GM19043 (cell line): ENCODE measurements at regions not wholly inside any gene's neighbourhood (a gene's known extent, or its start where the extent isn't known, plus 50 kb on each side); places are given as distances from the start of the nearest gene placed in this dataset.
"Not testable (repeated sequence)": the region's sequence is repeated elsewhere in the genome, so short reads cannot be mapped to it uniquely, and the experiment has no call there.

Source experiments
- ATAC-seq: cut with Tn5 transposase; IDR thresholded peaks from one replicate; pipeline ENCODE4 v1.9.1; 2021; ENCODE audit warnings: low read depth; ENCODE audit not compliant: unreplicated experiment

DNA sequence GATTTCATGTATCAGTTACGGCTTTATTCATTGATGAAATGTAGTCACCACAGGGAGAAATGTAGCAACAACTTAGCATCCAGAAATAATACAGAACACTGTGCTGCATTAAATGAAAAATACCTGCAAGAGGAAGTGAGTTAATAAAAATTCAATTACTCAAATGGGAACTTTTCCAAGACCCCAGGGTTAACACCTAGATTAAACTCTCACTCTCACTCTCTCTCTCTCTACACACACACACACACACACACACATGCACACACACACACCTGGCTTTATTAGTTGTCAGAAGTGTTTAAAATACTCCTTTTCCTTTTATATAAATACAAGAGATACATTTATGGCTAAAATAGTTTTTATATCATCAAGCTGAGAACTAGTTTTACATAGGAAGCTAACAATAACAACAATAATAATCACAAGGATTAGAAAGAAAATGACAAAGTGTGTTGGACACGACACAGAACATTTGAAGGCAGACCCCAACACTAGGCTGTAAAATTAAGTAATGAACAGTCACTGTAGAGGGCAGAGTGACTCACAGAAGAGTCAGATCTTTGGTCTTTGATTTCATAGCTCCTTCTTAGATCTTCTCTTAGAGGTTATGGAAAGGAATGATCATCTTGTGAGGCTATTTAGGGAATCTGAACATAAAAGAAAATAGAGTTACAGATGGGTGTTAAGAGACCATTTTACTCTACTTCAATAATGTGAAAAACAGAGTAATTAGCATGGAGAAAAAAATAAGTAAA is 1266.0 kb upstream of the ADGRL2 start:
- ATAC-seq, result no peak

DNA sequence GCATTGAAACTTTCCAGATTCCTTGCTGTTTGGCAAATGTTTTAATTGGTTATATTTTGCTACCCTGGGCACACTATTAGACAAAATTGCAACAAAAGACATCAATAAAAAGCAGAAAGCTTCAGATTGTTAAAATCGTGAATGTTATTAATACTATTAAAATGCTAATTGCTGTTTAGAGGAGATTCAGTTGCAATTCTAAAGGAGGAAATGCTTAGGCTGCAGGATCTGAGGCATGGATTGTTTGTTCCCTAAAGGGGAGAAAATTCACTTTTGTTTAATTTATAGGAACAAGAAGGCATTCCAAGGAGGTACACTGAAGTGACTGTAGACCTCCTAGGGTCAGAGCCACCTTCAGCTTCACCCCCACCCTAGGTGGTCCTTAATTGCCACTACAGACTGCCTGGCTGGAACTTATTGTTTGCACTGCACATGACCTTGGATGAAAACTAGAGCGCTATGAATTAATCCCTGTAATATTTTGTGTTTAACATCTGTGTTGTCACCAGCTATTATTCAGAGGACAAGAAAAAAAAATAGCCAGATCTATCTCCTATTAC is 1266.9 kb upstream of the ADGRL2 start:
- ATAC-seq, result no peak

DNA sequence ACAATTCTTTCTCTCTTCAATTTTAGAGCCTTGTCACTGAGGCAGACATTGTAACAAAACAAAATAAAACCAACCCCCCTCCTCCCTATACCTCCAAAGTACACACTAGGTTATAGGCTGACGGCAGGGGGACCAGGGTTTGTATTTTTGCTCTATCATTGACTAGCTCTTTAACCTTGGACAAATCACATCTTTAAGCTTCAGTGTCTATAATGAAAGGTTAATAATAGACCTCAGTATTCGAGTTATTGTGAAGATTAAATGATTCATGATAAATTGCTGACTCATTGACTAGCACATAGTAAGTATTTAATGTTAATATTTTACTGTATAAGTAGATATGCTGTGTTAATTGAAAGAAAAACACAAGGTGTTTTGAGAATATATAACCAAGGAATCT is 1267.6 kb upstream of the ADGRL2 start:
- no peak for ATAC-seq

DNA sequence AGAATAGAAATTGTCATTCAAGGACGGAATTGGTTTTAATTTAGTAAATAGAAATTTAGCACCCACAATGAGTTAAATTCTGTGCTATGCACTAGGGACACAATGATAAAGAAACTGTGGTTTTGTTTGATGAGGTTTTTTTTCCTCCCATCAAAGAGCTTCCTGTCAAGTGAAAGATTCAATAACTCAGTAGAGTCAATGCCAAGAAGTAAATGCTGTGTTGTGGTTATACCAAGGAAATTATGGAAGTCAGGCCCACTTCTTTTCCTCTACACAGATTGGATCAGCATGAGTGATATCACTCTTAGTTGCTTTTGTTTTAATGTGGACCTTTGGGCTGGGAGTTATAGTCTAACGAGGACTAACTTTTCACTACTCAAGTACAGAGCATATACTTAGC is 1269.6 kb upstream of the ADGRL2 start:
- no peak for ATAC-seq

DNA sequence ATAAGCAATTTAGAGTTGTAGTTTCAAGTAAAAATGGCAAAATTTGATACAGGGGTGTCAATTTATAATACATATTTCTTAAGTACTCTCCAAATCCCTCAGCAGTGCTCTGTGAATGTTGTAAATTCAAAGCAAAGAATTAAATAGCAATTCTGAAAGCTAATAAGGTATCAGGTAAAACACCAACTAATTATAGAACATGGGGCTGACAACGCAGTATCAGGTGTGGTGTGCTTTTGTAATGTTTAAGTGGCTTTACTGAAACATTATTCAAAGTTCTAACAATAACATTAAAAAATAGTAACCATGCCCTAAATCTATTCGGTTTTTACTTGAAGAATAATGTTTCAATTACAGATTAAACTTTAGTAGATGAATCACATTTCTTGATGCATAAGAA is 1271.2 kb upstream of the ADGRL2 start:
- ATAC-seq, result no peak

DNA sequence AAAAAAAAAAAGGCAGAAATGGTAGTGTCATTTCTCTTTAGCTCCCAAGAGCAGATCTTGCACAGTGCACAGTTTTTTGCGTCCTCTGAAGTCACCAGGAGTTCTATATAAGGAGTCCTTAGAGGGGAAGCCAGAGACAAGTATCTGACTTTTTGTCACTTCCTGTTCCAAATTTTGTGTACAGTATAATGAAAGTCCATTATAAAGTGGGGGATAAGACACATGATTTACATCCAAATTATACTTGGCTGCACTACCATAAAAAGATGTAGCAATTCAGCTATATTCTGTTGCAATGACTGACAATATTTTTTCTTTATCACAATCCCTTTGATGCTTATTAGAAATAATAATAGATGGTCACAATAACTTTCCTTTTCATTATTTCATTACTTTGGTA is 1276.9 kb upstream of the ADGRL2 start:
- ATAC-seq, result no peak

DNA sequence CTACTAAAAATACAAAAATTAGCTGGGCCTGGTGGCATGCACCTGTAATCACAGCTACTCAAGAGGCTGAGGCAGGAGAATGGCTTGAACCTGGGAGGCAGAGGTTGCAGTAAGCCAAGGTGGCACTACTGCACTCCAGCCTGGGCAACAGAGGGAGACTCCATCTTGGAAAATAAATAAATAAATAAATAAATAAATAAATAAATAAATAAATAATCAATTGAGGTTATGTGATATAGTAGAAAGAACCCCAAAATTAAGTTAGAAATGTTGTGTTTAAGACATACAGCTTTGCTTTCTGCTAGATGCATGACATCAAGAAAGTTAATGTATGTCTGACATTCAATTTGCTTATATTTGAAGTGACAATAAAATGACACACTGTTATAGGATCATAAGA is 1277.7 kb upstream of the ADGRL2 start:
- ATAC-seq, result not testable (repeated sequence)

DNA sequence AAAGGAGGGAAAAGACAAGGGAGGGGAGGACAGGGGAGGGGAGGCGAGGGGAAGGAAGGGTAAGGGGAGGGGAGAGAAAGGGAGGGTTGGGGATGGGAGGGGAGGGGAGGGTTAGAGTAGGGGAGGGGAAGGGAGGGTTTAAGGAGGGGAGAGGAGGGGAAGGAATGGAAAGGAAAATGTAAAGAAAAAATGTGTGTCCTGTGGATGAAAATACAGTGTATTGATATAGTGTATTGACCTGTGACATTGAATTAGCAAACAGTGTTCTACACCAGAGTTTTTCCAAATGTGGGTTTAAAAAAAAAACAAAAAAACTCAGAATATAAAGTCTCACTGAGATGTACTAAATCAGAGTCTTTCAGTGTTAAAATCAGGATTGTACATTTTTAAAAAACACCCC is 1279.8 kb upstream of the ADGRL2 start:
- no peak for ATAC-seq

DNA sequence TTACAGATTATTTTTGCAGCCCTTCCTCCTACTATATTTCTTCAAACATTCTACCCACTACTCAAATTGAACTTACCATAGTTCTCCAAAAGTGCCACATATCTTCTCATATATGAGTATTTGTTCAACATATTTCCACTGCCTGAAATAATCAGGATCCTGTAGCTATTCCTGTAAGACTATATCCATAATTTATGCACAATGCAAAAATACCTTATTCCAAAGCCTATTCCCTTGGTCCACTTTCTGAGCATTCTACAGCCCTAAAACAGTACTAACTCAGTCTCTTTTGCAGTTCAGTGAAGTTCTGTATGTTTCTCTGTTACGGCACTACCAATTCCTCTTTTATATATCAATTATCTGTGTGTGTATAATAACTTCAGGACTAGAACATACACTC is 1283.7 kb upstream of the ADGRL2 start:
- ATAC-seq, result no peak

DNA sequence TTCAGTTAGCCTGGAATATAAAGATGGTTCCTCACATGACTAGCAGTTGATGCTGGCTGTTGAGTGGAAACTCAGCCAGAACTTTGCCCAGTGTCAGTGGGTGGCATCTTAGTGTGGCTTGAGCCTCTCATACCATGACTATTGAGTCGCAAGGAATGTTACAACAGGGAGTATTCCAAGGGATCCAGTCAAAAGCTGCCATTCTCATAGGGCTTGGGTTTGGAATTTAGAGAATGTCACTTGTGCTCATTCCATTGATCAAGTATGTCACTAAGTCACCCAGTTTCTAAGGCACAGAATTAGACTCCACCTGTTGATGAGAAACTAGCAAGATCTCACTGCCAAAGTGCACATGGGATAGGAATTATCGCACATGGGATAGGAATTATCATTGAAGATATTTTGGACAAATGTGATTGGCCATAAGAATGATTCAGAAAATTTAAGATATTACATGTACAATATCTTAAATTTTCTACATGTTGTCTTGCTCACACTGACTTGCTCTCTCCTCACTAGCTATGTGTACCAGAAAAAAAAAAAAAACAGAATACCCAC is 1290.7 kb upstream of the ADGRL2 start:
- ATAC-seq, result no peak

DNA sequence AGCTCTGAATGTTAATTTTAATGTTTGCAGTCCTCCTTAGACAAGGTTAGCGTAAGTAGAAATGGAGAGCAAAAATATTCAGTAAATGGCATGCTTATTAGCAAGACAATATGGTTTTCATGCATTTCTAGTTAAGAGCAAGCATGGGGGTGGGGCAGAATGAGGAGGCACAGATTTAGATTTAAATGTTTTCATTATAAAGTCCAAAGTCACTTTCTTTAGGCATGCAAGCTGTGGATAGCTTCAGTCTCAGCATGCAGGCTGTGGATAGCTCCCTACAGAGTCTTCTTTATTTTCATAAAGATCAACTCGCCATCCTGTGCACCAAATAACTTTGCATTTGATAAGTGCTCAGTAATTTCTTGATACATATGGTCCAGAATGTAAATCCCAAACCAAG is 1294.5 kb upstream of the ADGRL2 start:
- ATAC-seq, result no peak

DNA sequence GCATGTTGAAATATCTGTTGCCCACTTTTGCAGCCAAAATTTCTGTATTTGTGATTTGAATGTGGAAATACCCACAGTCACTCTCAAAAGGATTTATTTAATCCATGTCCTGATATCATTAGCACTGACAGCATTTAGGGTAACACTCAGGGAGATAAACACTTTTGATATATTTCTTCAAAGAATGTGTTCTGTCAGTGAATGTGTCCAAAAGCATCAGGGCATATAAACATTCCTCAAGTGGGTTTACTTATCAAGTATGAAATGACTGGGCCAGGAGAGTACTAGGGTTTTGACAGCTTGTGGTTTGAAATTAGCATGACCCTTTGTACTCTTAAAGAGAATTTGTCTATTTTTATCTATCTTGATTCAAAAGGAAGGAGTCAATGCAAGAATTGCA is 1302.1 kb upstream of the ADGRL2 start:
- no peak for ATAC-seq

DNA sequence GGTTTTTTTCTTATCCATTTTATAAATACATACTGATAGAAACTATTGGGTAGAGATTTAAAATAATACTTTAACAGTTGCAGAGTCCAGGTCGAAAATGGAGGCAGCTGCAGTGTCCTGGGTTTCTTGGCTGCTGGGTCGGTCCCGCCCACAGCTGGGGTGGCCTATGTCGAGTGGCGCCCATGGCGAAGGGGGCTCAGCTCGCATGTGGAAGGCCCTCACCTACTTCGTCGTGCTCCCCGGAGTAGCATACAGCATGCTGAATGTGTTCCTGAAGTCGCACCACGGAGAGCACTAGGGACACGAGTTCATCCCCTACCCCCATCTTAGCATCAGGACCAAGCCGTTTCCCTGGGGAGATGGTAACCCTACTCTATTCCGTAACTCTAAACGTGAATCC is 1304.9 kb upstream of the ADGRL2 start:
- ATAC-seq, result no peak

DNA sequence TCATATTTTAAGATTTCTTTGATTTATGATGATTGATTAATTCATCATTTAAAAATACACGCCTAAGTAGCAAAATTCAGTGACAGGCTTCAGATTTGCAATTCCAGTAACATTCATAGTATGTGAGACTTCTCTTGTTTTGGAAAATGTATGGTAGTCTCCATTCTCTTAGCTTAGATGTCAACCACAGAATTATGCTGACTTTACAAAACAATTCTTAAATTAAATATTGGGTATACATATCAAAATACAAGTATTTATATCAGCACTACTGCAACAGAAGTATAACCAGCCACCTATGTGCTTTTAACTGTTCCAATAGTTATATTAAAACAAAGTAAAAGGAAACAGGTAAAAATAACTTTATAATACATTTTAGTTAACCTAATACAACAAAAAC is 1328.6 kb upstream of the ADGRL2 start:
- no peak for ATAC-seq

DNA sequence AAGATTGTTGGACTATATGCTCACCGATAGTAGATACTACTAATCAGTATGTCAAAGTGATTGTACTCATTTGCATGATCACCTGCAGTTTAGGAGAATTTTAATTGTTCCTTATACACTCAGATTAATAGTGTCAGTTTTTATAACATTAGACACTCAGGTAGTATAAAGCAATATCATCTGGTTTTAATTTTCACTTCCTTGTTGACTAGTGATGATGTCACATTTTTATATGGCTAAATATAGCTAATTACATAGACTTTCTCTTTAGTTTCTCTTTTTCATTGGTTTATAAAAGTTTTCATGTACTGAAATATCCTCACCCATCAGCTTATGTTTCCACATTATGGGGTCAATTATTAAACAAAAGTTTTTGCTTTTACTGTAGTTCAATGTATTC is 1332.4 kb upstream of the ADGRL2 start:
- no peak for ATAC-seq

DNA sequence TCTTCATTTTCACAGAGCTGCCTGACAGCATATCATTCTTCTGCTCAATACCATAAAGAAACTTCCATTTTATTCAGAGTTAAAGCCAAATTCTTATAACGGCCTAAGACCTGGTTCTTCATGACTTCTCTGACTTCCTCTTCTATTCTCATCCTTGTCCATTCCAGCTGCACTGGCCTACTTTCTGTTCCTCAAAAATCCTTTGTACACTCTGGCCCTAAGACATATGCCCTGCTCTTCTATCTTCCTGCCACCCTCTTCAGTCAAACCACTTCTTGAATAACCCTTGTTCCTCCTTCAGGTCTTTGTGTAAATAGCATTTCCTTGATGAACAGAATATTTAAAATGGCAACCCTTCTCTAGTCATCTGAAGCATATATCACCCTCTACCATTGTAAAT is 1338.7 kb upstream of the ADGRL2 start:
- no peak for ATAC-seq

DNA sequence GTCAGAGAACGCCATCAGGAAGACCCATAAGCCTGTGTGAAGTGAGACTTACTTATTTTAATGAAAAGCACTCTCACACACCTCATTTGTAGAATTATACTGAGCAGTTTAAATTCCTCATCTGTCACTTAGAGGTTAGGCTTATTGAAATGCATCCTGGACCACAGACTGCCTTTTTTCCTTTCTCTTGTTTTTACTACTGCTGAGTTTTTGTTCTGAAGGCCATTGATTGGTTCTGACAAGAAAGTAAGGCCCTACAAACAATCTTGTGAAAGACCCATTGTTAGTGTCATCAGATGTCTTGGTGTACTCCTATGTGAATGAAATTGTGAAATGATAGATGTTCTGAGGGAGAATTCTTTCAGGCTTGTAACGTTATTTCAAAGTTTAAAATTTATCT is 1343.3 kb upstream of the ADGRL2 start:
- no peak for ATAC-seq

DNA sequence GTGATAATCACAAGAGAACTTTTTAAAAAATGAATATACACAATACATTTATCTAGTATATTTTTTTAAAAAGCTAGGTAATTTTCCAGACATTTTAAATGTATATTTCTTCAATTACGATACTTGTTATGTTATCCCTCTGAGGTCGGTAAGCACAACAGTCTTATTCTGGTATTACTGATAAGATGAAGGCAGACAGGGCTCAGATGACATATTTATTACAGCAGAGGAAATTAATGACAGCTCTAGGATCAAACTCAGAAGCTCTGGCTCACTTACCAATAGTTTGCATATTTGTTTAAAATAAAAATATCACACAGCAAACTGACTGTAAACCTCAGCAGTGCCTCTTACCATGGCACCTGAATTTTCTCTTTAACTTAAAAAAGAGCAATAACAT is 1347.0 kb upstream of the ADGRL2 start:
- no peak for ATAC-seq

DNA sequence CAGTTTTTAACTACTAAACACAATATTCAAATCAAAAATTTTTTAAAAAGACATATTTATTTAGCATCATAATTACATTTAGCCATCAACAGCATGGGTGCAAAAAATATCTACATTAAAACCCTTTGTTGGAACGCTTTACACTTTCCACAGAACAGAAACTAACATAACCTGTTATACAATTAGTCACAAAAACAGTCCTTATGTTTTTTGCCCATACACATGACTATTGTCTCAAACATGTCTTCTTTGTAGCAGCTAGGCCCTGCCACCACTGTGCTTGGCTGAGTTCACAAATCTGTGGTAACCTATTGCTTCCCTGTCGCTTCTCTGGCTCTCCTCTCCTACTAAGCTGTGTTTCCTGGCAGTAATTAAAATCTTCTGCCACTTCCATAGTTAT is 1350.0 kb upstream of the ADGRL2 start:
- no peak for ATAC-seq

DNA sequence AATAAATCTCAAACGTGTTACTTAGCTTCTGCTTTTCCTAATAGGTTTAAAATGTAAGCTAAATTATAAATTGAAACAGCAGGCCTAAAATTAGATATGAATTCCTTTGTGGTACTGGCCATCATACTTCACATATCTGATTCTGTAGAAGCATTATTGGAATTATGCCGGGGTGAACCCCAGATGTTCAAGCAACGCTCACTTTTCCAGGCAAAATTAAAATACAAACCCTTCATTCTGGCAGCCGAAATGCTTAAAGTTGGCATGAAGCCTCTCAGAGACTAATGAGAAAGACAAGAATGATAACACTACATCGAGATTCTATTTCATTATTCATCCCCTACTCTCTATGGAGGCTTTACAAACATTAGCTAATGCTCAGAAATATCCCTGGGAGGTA is 1352.7 kb upstream of the ADGRL2 start:
- no peak for ATAC-seq

DNA sequence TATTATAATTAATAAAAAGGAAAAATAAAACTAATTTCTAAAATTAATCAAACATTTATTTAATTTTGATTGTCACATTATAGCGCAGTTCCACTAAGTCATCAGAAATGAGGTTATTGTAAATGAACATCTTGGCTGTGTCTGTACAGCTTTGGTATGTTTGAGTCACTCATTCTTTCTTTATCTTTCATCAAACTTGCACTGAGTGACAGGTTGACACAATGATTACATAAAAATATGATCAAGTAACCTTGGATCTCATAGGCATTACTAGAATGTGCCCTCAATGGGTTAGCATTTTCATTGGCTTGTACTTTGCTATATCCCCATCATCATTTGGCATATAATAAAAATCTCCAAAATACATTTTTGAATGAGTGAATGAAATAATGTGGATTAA is 1353.2 kb upstream of the ADGRL2 start:
- no peak for ATAC-seq

DNA sequence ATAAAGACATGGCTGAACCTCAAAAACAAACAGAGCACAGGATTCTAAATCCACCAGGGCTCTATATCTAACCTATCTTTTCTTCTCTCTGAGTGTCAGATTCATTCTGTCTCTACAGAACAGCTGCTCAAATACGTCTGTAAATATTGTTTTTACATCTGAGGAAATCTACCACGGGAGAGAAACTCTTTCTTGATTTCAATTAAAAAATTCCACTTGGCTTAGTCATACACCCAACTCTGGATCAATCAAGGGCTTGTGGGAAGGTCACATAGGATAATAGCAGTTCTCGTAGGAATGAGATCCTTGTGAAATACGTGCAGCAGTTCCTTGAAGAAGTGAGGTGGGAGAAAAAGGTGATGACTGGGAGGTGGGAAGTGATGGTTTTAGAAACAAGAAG is 1355.7 kb upstream of the ADGRL2 start:
- no peak for ATAC-seq
